ENCODE measurements at regions not wholly inside any gene's neighbourhood (a gene's known extent, or its start where the extent isn't known, plus 50 kb on each side); places are given as distances from the start of the nearest gene placed in this dataset.

- TF ChIP-seq POLR2A (IDR thresholded peaks at IDR 0.05): no peak
- no peak for TF ChIP-seq CTCF (IDR thresholded peaks at IDR 0.05 in 4 of 5, conservative IDR thresholded peaks at IDR 0.05 in 1 of 5)
Measured at GRCh38 chr12:107480836-107481608, 204.6 kb upstream of the PWP1 start.

Measured in gastrocnemius medialis (tissue), 4 donors.